ENCODE measurements at regions not wholly inside any gene's neighbourhood (a gene's known extent, or its start where the extent isn't known, plus 50 kb on each side); places are given as distances from the start of the nearest gene placed in this dataset.

GRCh38 chr12:41893491-41893890, 251.2 kb downstream of the GXYLT1 start:
- no peak for TF ChIP-seq ZFX (IDR thresholded peaks at IDR 0.05; ENCODE audit: borderline replicate concordance)
- TF ChIP-seq, protein P1, sequence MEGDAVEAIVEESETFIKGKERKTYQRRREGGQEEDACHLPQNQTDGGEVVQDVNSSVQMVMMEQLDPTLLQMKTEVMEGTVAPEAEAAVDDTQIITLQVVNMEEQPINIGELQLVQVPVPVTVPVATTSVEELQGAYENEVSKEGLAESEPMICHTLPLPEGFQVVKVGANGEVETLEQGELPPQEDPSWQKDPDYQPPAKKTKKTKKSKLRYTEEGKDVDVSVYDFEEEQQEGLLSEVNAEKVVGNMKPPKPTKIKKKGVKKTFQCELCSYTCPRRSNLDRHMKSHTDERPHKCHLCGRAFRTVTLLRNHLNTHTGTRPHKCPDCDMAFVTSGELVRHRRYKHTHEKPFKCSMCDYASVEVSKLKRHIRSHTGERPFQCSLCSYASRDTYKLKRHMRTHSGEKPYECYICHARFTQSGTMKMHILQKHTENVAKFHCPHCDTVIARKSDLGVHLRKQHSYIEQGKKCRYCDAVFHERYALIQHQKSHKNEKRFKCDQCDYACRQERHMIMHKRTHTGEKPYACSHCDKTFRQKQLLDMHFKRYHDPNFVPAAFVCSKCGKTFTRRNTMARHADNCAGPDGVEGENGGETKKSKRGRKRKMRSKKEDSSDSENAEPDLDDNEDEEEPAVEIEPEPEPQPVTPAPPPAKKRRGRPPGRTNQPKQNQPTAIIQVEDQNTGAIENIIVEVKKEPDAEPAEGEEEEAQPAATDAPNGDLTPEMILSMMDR (IDR thresholded peaks at IDR 0.05): no peak
- H3K27ac ChIP-seq: no peak overlapping the region

DNA sequence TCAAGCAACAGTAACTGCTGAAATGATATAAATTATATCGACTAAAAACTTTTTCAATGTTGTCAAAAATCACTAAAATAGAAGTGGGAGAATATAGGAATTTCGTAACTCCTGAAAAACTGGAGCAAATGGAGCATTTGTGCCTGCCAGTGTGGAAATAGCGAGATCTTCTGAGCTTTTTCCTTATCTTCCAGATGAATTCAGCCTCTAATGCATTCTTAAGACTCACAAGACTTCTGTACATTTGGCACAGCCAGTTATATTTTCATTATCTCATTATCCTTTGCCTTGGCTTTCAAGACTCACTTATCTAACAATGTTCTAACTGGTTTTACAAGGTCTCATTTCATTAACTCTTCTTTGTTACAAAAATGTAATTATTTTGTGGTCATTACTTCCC, 252.4 kb downstream of the GXYLT1 start:
- no peak overlapping the region for H3K27ac ChIP-seq
- no peak for TF ChIP-seq ZFX (IDR thresholded peaks at IDR 0.05; ENCODE audit: borderline replicate concordance)
- TF ChIP-seq, protein P1 (IDR thresholded peaks at IDR 0.05): no peak

- no peak overlapping the region for H3K27ac ChIP-seq
- TF ChIP-seq, protein P1 (IDR thresholded peaks at IDR 0.05): no peak
- TF ChIP-seq ZFX (IDR thresholded peaks at IDR 0.05; ENCODE audit: borderline replicate concordance): no peak
Measured at GRCh38 chr12:41891226-41891625, 253.4 kb downstream of the GXYLT1 start.

DNA sequence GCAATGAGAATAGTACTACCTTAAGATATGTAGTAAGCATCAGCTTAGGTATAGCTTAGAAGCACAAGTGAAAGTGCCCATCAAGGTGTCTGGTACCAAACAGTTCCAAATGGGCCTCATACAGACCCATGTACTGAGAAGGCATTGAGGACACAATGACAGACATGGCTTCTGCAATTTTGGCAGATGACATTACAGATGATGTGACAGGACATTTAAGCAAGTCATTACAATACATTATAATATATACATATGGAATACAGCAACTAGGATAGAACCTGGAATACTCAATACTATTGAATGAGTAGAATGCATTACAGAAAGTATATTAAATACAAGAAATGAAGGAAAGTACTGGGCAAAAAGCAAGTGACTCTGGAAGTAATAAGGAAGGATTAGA, 256.4 kb downstream of the GXYLT1 start:
- TF ChIP-seq, protein P1 (IDR thresholded peaks at IDR 0.05): no peak
- TF ChIP-seq ZFX (IDR thresholded peaks at IDR 0.05; ENCODE audit: borderline replicate concordance): no peak
- no peak overlapping the region for H3K27ac ChIP-seq

GRCh38 chr12:41881891-41882805, 262.5 kb downstream of the GXYLT1 start:
- H3K27ac ChIP-seq: no peak overlapping the region
- no peak for TF ChIP-seq ZFX (IDR thresholded peaks at IDR 0.05; ENCODE audit: borderline replicate concordance)
- TF ChIP-seq, protein P1 (IDR thresholded peaks at IDR 0.05): no peak

DNA sequence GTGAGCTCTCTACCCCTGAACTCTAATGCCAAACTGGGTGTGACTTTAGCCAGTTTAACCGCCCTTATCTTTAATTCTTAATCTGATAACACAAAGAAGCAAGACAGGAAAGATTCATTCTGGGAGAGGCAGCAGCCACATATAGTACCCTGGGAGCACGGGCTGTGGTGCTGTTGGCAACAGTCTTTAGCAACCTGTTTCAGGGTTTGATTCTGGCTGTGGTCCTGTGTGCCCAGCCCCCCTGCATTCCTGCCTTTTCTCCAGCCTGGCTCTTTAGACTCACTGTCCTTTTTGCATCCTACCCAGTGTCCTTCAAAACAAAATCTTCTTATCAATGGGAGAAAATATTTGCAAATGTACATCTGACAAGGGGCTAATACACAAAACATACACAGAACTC, 275.2 kb downstream of the GXYLT1 start:
- TF ChIP-seq, protein P1 (IDR thresholded peaks at IDR 0.05): no peak
- no peak for TF ChIP-seq ZFX (IDR thresholded peaks at IDR 0.05; ENCODE audit: borderline replicate concordance)
- no peak overlapping the region for H3K27ac ChIP-seq

DNA sequence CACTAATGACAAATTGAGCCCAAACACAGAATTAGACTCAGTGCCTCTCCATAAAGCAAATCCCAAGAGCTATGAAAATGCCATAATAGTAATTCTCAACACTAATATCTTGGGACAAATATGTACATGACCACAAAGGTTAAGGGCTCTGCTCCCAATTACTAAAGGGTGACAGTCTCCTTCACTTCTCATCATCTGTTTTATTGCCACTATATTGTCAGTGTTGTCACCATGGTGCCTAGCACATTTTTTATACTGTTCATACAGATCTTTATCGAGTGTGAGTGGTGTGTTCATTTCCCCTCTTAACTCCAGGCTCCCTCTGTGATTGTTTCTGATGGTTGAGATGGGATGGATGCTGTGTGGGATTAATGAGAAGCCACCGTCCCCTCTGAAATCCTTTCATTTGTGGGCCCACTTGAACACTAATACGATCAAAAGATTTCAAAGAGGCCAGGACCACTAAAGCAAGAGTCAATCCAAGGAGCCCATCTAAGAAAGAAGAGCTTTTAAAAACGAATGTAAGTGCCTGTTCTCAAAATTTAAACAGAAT, 277.7 kb downstream of the GXYLT1 start:
- TF ChIP-seq ZFX (IDR thresholded peaks at IDR 0.05; ENCODE audit: borderline replicate concordance): no peak
- no peak overlapping the region for H3K27ac ChIP-seq
